WI38 (cell line): ENCODE measurements at regions not wholly inside any gene's neighbourhood (a gene's known extent, or its start where the extent isn't known, plus 50 kb on each side); places are given as distances from the start of the nearest gene placed in this dataset.

Experiments
- H3K4me3 ChIP-seq: 2 replicates; pipeline ENCODE4 v1.5.1; 2011; ENCODE audit warnings: low read depth, mild to moderate bottlenecking, control low read depth, low read length
- TF ChIP-seq, protein P1 (sequence below): IDR thresholded peaks from 2 replicates; pipeline ENCODE4 v1.5.1; 2012; ENCODE audit warnings: low read depth, mild to moderate bottlenecking, control low read depth, low read length

DNA sequence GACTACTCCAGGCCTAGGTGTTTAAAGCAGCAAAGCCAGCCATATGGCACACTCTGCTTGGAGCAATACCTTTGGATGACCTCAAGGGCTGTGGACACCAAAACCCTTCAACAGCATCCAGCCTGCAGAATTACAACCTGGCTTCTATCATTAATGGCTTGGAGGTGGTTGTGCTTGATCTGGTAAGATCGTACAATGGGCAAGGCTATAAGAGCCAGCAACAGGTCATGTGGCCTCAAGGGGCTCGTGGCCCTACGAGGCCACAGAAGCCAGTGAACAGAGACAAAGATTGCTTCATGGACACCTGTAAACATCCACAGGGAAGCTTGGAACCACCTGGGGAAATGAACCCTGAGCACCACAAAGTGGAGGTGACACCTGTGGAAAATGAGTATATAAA is 657.3 kb downstream of the BCL11B start:
- TF ChIP-seq, protein P1, sequence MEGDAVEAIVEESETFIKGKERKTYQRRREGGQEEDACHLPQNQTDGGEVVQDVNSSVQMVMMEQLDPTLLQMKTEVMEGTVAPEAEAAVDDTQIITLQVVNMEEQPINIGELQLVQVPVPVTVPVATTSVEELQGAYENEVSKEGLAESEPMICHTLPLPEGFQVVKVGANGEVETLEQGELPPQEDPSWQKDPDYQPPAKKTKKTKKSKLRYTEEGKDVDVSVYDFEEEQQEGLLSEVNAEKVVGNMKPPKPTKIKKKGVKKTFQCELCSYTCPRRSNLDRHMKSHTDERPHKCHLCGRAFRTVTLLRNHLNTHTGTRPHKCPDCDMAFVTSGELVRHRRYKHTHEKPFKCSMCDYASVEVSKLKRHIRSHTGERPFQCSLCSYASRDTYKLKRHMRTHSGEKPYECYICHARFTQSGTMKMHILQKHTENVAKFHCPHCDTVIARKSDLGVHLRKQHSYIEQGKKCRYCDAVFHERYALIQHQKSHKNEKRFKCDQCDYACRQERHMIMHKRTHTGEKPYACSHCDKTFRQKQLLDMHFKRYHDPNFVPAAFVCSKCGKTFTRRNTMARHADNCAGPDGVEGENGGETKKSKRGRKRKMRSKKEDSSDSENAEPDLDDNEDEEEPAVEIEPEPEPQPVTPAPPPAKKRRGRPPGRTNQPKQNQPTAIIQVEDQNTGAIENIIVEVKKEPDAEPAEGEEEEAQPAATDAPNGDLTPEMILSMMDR: no peak
- H3K4me3 ChIP-seq: no peak overlapping the region

DNA sequence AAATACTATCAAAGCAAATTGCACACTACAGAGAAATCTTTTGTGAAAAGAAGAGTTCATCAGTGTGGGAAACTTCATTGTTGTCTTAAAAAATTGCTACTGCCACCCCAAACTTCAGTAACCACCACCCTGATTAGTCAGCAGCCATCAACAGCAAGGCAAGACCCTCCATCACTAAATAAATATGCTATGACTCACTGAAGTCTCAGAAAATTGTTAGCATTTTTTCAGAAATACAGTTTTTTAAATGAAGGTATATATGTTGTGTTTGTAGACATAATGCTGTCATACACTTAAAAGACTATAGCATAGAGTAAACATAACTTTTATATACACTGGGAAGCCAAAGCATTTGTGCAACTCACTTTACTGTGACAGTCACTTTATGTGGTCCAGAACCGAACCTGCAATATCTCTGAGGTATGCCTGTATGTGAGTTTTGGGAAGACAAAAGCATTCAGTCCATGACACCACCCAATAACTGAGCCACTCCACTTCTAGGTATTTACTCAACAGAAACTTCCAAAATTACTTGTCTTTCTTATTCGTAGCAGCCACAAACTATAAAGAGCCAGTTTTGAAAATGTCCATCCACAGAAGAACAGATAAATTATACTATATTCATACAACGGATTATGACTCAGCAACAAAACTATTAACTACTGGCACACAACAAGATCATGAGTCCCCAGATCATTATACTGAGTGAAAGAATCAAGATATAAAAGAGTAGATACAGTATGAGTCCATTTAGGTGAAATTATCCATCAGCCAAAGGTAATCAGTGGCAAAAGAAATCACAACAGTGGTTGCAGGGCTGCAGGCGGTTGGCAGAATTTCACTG is 649.6 kb downstream of the BCL11B start:
- H3K4me3 ChIP-seq: no peak overlapping the region
- TF ChIP-seq, protein P1: no peak

DNA sequence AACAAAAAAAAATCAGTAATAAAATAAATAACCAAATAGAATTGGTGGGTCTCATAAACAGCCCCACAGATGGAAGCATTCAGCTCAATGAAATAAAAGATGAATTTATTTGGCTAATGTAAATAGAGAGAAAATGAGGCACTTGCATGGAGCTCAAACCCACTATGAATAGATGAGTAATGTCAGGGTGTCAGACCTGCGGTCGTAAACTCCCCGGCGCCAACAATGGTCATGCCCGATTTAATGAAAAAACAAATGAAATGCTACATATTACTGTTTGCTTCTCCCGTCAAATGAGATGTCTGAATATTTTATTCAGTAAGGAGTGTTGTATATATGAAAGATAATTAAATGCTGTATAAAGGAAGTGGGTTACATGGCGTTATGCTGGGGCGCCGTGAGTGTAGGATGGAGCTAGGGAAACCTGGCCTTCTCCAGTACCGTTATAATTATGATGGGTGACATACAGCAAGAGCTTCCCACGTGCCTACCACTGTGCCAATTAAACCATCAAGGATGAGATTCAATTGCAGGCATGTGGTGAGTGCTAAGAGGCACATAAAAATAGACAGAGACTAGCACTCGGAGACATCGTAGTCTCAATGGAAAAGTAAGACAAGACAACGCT is 648.1 kb downstream of the BCL11B start:
- TF ChIP-seq, protein P1: no peak

DNA sequence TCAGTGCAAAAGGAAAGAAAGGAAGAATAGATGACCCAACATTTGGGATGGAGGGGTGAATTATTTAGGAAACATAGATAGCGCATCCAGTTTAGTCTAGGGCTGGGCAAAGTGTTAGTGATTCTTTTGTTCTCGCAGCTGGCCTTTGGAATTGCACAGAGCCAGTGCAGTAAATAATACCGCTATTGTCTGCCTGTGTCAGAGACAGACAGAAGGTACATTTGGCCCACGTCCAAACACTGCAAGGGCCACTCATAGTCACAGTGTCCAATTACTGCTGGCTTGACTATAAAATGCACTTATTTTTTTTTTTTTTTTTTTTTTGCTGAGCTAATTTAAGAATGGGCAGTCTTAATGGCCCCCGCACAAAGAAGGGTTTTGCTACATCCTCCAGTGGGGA is 638.6 kb downstream of the BCL11B start:
- TF ChIP-seq, protein P1: no peak
- H3K4me3 ChIP-seq: no peak overlapping the region

More for the DNA sequence above, 648.1 kb downstream of the BCL11B start:
- H3K4me3 ChIP-seq: no peak overlapping the region

DNA sequence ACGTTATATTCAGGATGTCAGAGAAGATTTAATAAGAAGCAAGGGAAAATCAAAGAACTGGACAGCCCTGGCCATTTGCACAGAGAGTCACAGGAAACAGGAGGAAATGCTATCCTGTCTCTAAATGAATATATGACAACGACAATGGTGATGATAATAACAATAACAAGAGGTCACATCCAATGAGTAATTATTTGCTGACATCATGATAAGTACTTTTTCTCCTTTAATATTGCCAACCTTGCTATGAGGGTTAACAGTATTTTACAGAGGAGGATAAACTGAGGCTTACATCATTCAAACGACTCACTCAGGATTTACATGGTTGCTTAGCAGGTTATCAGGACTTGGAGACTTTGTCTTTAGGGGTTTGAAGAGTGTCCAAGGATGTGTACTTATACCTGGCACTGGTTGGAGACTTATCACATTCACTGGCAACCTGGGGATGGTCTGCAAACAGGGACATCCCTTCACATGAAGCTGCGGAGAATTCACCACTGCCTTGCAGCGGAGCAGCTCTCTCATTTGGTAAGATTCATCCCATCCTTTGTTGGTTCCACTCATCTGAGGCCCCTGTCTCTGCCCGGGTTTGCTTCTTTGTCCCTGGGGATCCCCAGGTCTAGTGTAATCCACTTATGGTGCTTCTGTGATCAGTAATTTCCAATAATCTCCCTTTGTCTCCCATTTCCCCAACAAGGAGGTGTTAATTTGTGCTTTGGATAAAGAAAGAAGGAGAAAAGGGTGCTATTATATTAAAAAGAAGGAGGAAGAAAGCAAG is 637.8 kb downstream of the BCL11B start:
- no peak overlapping the region for H3K4me3 ChIP-seq
- TF ChIP-seq, protein P1: no peak

DNA sequence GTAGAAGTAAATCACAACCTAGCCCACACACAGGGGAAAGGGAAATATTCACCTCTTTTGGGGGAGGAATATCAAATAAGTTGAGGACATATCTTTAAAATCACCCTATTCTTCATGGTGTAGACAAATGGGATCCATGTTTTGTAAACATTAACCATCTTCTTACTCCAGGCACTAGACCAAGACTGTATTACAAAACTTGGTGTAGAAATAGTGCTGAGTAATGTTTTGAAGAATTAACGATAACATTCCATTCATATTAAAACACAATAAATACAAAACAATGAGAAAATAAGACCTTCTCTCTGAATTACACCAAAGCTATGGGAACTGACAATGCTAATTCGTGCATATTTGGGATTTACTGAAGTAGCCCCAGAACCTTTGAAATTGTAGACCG is 633.6 kb downstream of the BCL11B start:
- H3K4me3 ChIP-seq: no peak overlapping the region
- TF ChIP-seq, protein P1: no peak
